NCI-H82 treated with DMSO at 0.1 percent for 48 hours (cell line): ENCODE measurements at regions not wholly inside any gene's neighbourhood (a gene's known extent, or its start where the extent isn't known, plus 50 kb on each side); places are given as distances from the start of the nearest gene placed in this dataset.

Source experiments
- DNase-seq: peaks from one replicate; lab custom pipeline; 2025; ENCODE audit not compliant: unreplicated experiment; lab: John Stamatoyannopoulos, UW

GRCh38 chr4:45985038-45985437 lies 138.8 kb downstream of the GABRG1 start:
- DNase-seq, result no peak

GRCh38 chr4:45971108-45971507 lies 152.7 kb downstream of the GABRG1 start:
- no peak for DNase-seq

DNA sequence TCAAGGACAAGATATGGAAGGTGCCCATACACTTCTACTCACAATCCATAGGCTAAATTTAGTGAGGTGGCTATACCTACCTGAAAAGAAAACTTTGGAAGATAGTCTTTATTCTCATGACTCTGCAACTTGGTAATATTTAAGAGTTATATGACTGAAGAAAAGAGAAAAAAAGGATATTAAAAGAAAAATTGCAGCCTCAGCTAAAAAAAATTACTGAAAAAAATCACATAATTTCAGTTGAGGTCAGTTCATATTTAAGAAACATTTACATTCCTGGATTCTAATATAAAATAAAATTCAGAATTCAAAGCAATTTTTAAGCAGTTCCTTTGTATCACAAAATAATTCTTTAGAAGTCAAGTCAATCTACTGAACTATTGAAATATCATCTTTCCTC lies 166.5 kb downstream of the GABRG1 start:
- DNase-seq, result no peak

GRCh38 chr4:45954276-45954675 lies 169.6 kb downstream of the GABRG1 start:
- DNase-seq, result no peak

- no peak for DNase-seq
Observed at GRCh38 chr4:45951153-45951552, 172.7 kb downstream of the GABRG1 start.

DNA sequence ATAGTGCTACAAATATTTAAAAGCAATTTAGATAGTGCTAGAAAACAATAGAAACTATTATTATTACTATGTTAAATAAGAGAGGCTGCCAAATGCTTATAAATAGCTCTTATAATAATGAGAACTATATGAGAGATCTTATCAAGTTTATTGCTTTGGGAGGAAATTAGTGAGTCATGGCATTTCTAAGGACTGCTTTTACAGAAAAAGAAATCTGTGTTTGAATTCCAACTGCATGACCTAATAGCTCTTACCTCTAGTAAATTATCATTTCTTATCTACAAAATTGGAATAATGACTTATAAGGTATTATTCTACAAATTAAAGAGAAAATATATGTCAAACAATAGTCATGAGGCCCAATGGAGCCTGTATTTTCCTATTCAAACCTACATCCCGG lies 177.2 kb downstream of the GABRG1 start:
- no peak for DNase-seq

GRCh38 chr4:45944000-45944399 lies 179.9 kb downstream of the GABRG1 start:
- DNase-seq, result no peak

GRCh38 chr4:45939056-45939455 lies 184.8 kb downstream of the GABRG1 start:
- no peak for DNase-seq

DNA sequence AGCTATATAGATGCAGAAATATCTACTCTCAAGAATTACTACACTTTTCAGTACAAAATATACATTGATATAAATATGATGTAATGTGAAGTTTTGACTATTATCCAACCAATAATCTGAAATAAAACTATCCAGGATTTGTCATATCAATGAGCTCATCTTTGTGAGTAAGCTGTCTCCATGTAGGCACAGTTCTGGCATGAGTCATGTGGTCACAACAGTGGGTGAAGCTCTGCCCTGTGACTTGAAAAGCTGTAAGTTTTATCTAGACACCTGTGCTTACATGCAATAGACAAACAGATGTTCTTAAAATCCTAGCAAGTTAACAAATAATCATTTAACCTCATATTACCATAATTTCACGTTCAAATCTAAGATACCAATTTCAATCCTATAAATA lies 192.7 kb downstream of the GABRG1 start:
- DNase-seq, result no peak

GRCh38 chr4:45927641-45928040 lies 196.2 kb downstream of the GABRG1 start:
- no peak for DNase-seq

GRCh38 chr4:45925809-45926208 lies 198.0 kb downstream of the GABRG1 start:
- DNase-seq, result no peak

DNA sequence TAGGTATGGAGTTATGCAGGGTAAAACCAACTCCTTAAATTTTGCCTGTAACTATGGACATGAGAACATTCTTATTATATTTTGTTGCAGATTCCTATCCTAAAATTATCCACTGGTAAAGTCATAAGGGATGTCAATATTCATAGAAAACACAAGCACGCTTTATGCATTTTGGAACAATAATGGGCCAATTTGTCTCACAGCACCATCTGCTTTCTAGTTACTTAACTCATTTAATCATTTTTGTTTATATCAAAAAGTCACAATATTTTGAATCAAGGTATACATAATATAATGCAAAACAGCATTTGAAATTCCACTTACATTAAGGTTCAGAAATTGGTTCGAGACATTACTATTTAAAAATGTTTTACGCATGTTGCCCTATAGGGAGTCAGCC lies 203.0 kb downstream of the GABRG1 start:
- no peak for DNase-seq

DNA sequence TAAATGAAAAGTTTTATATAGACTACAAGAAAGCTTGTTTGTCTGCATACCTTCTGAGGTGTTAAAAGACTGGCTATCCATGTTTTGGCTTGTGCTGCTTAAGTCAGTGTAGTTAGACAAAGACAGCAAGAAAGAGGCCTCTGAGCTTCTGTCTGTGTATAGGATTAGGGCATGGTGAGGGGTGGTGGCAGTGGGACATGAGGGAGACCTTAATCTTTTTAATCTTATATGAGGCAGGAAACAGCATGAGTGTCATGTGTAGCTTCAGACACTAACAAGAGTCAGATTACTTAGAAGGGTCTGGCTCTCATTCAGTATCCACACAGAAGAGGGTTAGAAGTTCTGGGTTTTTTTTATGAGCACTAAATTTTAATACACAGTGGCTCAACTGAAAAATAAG lies 213.3 kb downstream of the GABRG1 start:
- peak; percentile 88 for DNase-seq

GRCh38 chr4:45897946-45898585 lies 225.8 kb downstream of the GABRG1 start:
- DNase-seq, result no peak

DNA sequence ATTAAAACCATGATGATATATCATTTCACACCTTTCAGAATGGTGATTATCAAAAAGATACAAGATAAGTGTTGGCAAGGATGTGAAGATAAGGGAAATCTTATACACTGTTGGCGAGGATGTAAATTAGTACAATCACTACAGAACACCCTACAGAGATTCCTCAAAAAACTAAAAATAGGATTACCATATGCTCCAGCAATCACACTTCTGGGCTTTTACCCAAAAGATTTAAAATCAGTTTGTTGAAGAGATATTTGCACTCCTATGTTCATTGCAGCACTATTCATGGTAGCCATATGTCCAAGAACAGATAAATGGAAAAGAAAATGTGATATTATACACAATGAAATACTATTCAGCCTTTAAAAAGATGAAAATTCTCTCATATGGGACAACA lies 240.4 kb downstream of the GABRG1 start:
- DNase-seq, result no peak

DNA sequence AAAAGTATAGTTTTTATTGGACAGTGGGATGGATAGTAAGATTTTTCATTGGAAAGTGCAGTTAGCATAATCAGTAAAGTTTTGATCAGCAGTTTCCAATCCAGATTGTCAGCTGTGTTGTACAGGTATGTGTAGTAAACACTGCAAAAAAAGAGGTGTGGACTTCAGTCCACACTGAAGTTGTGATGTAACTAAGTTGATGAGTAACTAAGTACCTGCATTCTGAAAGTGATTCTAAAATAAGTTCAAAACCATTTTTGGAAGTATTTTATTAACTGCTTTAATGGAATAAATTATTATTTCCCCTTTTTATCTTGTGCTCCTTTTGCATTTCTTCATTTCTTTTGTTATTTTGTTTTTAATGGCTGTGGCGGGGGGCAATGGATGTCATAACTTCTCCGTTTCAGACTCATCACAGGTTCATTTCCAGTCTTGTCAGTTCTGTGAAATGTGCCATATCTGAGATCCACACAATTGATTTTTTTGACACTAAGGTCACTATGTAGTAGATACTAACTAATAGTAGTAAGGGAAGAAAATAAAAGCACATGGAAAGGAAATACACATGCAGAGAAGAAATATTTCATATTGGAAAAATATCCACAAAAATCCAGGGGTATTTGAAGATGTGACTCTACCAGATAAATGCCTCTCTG lies 247.5 kb downstream of the GABRG1 start:
- no peak for DNase-seq

DNA sequence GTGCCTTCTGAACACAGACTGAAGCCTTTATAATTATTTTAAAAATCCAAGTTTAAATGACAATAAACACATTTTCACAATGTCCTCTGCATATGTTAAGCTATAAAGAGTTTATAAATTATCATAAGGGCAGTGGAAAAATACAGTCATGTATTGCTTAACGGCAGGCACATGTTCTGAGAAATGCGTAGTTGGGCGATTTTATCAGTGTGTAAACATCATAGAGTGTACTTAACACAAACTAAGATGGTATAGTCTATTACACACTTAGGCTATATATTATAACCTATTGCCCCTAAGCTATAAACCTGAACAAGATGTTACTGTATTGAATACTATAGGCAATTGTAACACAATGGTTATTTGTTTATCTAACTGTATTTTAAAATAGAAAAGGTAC lies 254.7 kb downstream of the GABRG1 start:
- DNase-seq, result no peak

DNA sequence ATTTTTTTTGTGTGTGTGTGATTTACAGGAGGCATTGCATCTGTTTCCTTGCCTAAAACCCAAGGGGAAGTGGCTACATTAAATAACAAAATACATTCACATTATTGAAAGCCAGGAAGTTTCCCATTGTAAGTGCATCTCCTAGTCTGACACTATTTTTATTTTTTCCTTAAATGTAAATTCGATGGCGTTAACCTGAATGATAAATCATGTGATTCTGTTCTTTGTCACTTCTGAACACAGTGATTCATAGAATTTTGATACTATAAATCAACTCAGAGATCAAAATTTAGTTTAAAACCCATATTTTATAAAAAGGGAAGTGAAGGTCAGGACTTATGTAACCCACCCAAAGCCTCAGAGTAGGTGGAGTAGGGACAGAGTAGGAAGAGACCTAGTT lies 258.1 kb downstream of the GABRG1 start:
- no peak for DNase-seq

- no peak for DNase-seq
Observed at GRCh38 chr4:45855857-45856256, 268.0 kb downstream of the GABRG1 start.

DNA sequence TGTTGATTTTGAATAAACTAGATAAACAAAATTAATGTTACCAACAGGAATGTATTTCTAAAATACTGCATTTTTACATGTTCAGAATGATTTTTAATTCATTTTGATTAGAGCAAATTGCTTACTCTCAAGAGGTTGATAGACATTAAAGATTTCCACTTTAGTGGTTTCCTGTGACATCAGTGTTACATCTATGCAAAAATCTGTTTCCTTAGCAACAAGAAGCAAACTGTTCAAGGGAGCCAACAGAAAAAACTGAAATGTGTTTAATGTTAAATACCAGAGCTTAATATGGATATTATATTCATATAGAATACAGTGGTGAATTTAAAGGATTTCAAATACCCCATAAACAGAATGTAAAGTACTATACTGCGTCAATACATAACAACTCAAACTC lies 277.8 kb downstream of the GABRG1 start:
- no peak for DNase-seq

DNA sequence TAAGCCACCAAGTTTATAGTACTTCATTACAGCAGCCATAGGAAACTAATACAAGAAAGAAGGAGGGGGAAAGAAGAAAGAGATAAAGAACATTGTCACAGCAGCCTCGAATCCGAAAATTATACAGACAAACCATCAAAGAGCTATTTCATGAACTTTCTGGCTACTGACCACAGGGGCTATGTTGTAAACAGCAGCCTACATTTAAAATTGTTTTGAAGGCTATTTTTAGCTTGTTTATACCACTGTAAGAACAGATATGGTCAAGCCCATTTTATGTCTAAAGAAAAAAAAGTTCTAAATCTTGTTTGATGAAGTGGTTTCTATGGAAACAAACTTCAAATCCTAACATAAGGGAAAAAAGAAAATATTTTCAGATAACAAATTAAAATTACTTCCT lies 282.1 kb downstream of the GABRG1 start:
- no peak for DNase-seq

GRCh38 chr4:45831692-45832091 lies 292.2 kb downstream of the GABRG1 start:
- DNase-seq, result no peak

GRCh38 chr4:45803994-45804393 lies 319.9 kb downstream of the GABRG1 start:
- no peak for DNase-seq
